ENCODE measurements at regions not wholly inside any gene's neighbourhood (a gene's known extent, or its start where the extent isn't known, plus 50 kb on each side); places are given as distances from the start of the nearest gene placed in this dataset.

GRCh38 chr1:5722635-5723164 lies 269.5 kb downstream of the NPHP4 start:
- no peak for TF ChIP-seq REST (IDR thresholded peaks at IDR 0.05; ENCODE audit: insufficient read depth in 1 of 2, low read depth in 2 of 2, low read length in 2 of 2)
- TF ChIP-seq TAF1 (IDR thresholded peaks at IDR 0.05; ENCODE audit: borderline replicate concordance, insufficient read depth, low read length) = no peak

Data from PFSK-1 (cell line).